ENCODE measurements at regions not wholly inside any gene's neighbourhood (a gene's known extent, or its start where the extent isn't known, plus 50 kb on each side); places are given as distances from the start of the nearest gene placed in this dataset.

- TF ChIP-seq, protein P1, sequence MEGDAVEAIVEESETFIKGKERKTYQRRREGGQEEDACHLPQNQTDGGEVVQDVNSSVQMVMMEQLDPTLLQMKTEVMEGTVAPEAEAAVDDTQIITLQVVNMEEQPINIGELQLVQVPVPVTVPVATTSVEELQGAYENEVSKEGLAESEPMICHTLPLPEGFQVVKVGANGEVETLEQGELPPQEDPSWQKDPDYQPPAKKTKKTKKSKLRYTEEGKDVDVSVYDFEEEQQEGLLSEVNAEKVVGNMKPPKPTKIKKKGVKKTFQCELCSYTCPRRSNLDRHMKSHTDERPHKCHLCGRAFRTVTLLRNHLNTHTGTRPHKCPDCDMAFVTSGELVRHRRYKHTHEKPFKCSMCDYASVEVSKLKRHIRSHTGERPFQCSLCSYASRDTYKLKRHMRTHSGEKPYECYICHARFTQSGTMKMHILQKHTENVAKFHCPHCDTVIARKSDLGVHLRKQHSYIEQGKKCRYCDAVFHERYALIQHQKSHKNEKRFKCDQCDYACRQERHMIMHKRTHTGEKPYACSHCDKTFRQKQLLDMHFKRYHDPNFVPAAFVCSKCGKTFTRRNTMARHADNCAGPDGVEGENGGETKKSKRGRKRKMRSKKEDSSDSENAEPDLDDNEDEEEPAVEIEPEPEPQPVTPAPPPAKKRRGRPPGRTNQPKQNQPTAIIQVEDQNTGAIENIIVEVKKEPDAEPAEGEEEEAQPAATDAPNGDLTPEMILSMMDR (IDR thresholded peaks at IDR 0.05) = no peak
- no peak for TF ChIP-seq EP300 (IDR thresholded peaks at IDR 0.05)
These were observed 119.2 kb downstream of the TM2D1 start for GRCh38 chr1:61605607-61606321.

Data from tibial nerve (tissue), 4 donors.